ENCODE measurements at regions not wholly inside any gene's neighbourhood (a gene's known extent, or its start where the extent isn't known, plus 50 kb on each side); places are given as distances from the start of the nearest gene placed in this dataset.
"Not testable (repeated sequence)": the region's sequence is repeated elsewhere in the genome, so short reads cannot be mapped to it uniquely, and the experiment has no call there.

DNA sequence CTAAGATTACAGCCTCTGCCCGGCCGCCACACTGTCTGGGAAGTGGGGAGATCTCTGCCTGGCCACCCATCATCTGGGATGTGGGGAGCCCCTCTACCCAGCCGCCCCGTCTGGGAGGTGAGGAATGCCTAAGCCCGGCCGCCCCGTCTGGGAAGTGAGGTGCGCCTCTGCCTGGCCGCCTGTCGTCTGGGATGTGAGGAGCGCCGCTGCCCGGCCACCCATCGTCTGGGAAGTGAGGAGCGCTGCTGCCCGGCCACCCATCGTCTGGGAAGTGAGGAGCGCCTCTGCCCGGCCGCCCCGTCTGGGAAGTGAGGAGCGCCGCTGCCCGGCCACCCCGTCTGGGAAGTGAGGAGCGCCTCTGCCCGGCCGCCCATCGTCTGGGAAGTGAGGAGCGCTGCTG, 135.9 kb upstream of the PROKR2 start:
- H3K9ac ChIP-seq (ENCODE audit: low read depth, low read length); H3K4me3 ChIP-seq (ENCODE audit: low read depth, low read length); H3K27ac ChIP-seq (ENCODE audit: low read depth, low read length); H3K36me3 ChIP-seq (ENCODE audit: control insufficient read depth, insufficient read depth, low read length); H3K27me3 ChIP-seq (ENCODE audit: control insufficient read depth, insufficient read depth, low read length); H3K4me1 ChIP-seq (ENCODE audit: control insufficient read depth, insufficient read depth, low read length); H3K9me3 ChIP-seq (ENCODE audit: control insufficient read depth, insufficient read depth, low read length): not testable (repeated sequence)

GRCh38 chr20:5452286-5452685, 135.5 kb upstream of the PROKR2 start:
- H3K4me1 ChIP-seq (ENCODE audit: control insufficient read depth, insufficient read depth, low read length); H3K9me3 ChIP-seq (ENCODE audit: control insufficient read depth, insufficient read depth, low read length); H3K4me3 ChIP-seq (ENCODE audit: low read depth, low read length); H3K9ac ChIP-seq (ENCODE audit: low read depth, low read length); H3K27ac ChIP-seq (ENCODE audit: low read depth, low read length); H3K27me3 ChIP-seq (ENCODE audit: control insufficient read depth, insufficient read depth, low read length); H3K36me3 ChIP-seq (ENCODE audit: control insufficient read depth, insufficient read depth, low read length): not testable (repeated sequence)

DNA sequence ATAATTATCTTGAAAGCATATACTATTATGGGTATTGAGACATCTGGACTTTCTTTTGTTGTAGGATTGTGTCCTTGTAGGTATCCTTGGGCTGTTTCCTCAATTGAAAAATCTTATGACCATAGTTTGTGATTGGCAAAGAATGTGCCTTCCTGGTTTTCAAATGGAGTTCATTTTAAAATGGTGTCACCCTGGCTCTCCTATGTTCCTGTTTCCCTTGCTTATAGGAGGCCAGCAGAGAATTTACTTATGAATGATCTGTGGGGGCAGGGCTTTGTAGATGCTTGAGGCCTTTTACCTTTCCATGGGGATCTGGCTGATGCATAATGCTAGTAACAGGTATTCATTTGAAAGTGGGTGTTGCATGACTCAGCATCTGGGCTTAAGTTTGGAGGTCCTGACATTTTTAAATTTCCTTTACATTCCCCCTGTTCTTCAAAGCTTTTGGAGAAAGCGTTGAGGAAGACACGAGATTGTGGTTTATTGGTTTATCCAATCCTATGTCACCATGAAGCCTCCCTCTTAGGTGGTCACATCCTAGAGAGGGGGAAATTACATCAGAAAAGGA, 135.0 kb upstream of the PROKR2 start:
- Histone ChIP-seq H3K4me1 (ENCODE audit: control insufficient read depth, insufficient read depth, low read length) (no peaks in the 10 kb centered on the region; the same call in 1 of the 2 replicates), H3K9me3 (ENCODE audit: control insufficient read depth, insufficient read depth, low read length) (peaks cover 3% of the 10 kb centered on the region; the same call in 1 of the 2 replicates), H3K27me3 (ENCODE audit: control insufficient read depth, insufficient read depth, low read length) (no peaks in the 10 kb centered on the region), H3K36me3 (ENCODE audit: control insufficient read depth, insufficient read depth, low read length) (no peaks in the 10 kb centered on the region), H3K9ac (ENCODE audit: low read depth, low read length) (no peak overlapping the region), H3K4me3 (ENCODE audit: low read depth, low read length) (no peak overlapping the region; the same call in 1 of the 2 replicates), H3K27ac (ENCODE audit: low read depth, low read length) (no peak overlapping the region)

DNA sequence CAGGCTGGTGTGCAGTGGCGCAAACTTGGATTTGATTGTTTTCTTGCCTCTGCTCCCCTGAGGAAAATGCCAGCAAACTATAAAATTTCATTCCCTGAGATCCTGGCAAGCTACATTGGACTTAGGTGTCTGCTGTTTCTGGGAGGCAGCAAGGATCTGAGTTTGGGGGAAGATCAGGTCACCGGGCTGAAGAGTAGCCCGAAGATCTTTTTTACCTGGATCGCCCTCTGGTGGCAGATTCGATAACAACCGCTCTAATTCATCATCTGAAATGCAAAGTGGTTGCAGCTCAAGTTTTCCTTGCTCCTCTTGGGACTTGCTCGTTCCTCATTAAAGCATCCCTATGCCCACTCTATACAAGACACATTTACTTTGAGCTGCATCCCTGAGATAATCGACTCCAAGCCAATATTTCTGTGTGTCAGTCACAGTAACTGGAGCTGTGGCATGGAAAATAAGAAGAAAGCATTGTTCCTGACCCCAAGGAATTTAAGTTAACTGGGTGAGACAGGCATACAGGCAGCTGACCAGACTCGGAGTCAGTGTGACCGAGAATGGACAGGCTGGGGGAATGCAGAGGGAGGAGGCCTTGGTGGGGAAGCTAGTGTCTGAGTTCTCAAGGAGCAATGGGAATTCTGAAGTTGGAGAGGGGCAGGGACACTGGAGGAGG, 131.8 kb upstream of the PROKR2 start:
- Histone ChIP-seq H3K27me3 (ENCODE audit: control insufficient read depth, insufficient read depth, low read length) (no peaks in the 10 kb centered on the region), H3K9me3 (ENCODE audit: control insufficient read depth, insufficient read depth, low read length) (peaks cover 3% of the 10 kb centered on the region; the same call in 1 of the 2 replicates), H3K36me3 (ENCODE audit: control insufficient read depth, insufficient read depth, low read length) (no peaks in the 10 kb centered on the region), H3K9ac (ENCODE audit: low read depth, low read length) (no peak overlapping the region), H3K4me1 (ENCODE audit: control insufficient read depth, insufficient read depth, low read length) (no peaks in the 10 kb centered on the region; the same call in 1 of the 2 replicates), H3K4me3 (ENCODE audit: low read depth, low read length) (no peak overlapping the region), H3K27ac (ENCODE audit: low read depth, low read length) (no peak overlapping the region)

DNA sequence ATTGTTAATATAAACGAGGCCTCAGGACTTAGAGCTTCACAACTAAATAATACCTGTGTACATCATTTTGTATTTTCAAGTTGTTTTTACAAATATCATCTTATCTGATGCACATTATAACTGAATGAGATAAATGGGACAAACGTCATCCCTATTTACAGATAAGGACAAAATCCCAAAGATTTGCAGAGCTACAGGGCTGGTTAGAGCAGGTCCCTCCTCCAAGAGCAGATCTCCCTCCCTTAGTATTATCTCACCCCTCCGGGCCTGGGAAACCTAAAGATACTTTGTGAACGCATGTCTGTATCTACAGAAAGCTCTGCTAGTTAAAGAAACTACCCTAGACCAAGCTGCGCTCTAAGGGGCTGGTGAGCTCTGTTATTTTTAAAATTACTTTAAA, 130.4 kb upstream of the PROKR2 start:
- Histone ChIP-seq H3K36me3 (ENCODE audit: control insufficient read depth, insufficient read depth, low read length) (no peaks in the 10 kb centered on the region), H3K9me3 (ENCODE audit: control insufficient read depth, insufficient read depth, low read length) (0 out of 2 replicates have a peak, but pooled peaks cover 3% of the 10 kb centered on the region), H3K9ac (ENCODE audit: low read depth, low read length) (no peak overlapping the region), H3K27me3 (ENCODE audit: control insufficient read depth, insufficient read depth, low read length) (no peaks in the 10 kb centered on the region), H3K4me3 (ENCODE audit: low read depth, low read length) (no peak overlapping the region), H3K27ac (ENCODE audit: low read depth, low read length) (no peak overlapping the region), H3K4me1 (ENCODE audit: control insufficient read depth, insufficient read depth, low read length) (no peaks in the 10 kb centered on the region; the same call in 1 of the 2 replicates)

- Histone ChIP-seq H3K4me3 (ENCODE audit: low read depth, low read length) (no peak overlapping the region), H3K27me3 (ENCODE audit: control insufficient read depth, insufficient read depth, low read length) (no peaks in the 10 kb centered on the region), H3K36me3 (ENCODE audit: control insufficient read depth, insufficient read depth, low read length) (no peaks in the 10 kb centered on the region), H3K4me1 (ENCODE audit: control insufficient read depth, insufficient read depth, low read length) (no peaks in the 10 kb centered on the region; the same call in 1 of the 2 replicates), H3K27ac (ENCODE audit: low read depth, low read length) (no peak overlapping the region), H3K9me3 (ENCODE audit: control insufficient read depth, insufficient read depth, low read length) (no peaks in the 10 kb centered on the region), H3K9ac (ENCODE audit: low read depth, low read length) (no peak overlapping the region)
These were observed 128.9 kb upstream of the PROKR2 start for GRCh38 chr20:5445611-5446010.

DNA sequence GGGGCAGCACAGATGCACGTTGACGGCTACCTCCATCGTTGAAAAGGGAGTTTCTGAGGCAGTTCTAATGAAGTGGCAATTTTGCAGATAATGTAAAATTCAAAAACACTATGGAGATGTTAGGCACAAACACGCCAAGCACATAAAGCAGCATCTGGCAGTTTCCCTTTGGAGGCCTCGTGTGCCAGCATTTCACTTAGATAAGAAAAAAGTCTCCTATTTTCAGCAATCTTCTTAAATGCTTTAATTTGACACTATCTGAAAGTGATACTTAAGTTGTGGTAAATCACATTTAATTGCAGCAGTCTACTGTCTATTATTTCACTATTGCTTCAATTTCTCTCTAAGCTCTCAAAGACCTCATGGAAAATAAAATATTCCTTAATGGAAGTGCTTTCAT, 125.3 kb upstream of the PROKR2 start:
- H3K4me3 ChIP-seq (ENCODE audit: low read depth, low read length): no peak overlapping the region
- H3K4me1 ChIP-seq (ENCODE audit: control insufficient read depth, insufficient read depth, low read length): no peaks in the 10 kb centered on the region
- H3K9ac ChIP-seq (ENCODE audit: low read depth, low read length): no peak overlapping the region
- no peaks in the 10 kb centered on the region for H3K9me3 ChIP-seq (ENCODE audit: control insufficient read depth, insufficient read depth, low read length)
- H3K27me3 ChIP-seq (ENCODE audit: control insufficient read depth, insufficient read depth, low read length): no peaks in the 10 kb centered on the region
- H3K36me3 ChIP-seq (ENCODE audit: control insufficient read depth, insufficient read depth, low read length): no peaks in the 10 kb centered on the region
- H3K27ac ChIP-seq (ENCODE audit: low read depth, low read length): no peak overlapping the region

DNA sequence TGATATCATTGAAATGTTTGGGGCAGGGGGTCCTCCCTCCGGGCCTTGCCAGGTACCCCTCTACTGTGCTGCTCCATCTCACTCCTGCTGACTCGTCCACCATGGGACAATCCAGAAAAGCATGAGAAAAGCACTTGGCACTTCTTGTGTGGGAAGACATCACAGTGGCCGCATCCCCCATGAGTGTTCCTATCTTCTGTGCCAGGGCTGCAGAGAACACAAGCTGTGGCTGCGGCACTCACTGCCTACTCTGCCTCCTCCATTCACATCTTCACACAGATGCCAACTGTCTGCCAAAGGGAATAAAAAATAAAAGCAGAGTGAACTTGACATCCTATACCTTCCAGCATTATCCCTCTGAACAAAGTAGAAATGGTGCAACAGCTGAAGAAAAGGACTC, 117.4 kb upstream of the PROKR2 start:
- H3K9me3 ChIP-seq (ENCODE audit: control insufficient read depth, insufficient read depth, low read length): no peaks in the 10 kb centered on the region
- no peaks in the 10 kb centered on the region for H3K27me3 ChIP-seq (ENCODE audit: control insufficient read depth, insufficient read depth, low read length)
- no peaks in the 10 kb centered on the region for H3K36me3 ChIP-seq (ENCODE audit: control insufficient read depth, insufficient read depth, low read length)
- H3K9ac ChIP-seq (ENCODE audit: low read depth, low read length): no peak overlapping the region
- no peaks in the 10 kb centered on the region for H3K4me1 ChIP-seq (ENCODE audit: control insufficient read depth, insufficient read depth, low read length)
- no peak overlapping the region for H3K4me3 ChIP-seq (ENCODE audit: low read depth, low read length)
- H3K27ac ChIP-seq (ENCODE audit: low read depth, low read length): no peak overlapping the region

- H3K9me3 ChIP-seq (ENCODE audit: control insufficient read depth, insufficient read depth, low read length): no peaks in the 10 kb centered on the region
- H3K36me3 ChIP-seq (ENCODE audit: control insufficient read depth, insufficient read depth, low read length): no peaks in the 10 kb centered on the region
- H3K27ac ChIP-seq (ENCODE audit: low read depth, low read length): no peak overlapping the region
- H3K27me3 ChIP-seq (ENCODE audit: control insufficient read depth, insufficient read depth, low read length): no peaks in the 10 kb centered on the region
- no peak overlapping the region for H3K4me3 ChIP-seq (ENCODE audit: low read depth, low read length)
- no peak overlapping the region for H3K9ac ChIP-seq (ENCODE audit: low read depth, low read length)
- H3K4me1 ChIP-seq (ENCODE audit: control insufficient read depth, insufficient read depth, low read length): no peaks in the 10 kb centered on the region
These were observed 116.6 kb upstream of the PROKR2 start for GRCh38 chr20:5433352-5433751.

DNA sequence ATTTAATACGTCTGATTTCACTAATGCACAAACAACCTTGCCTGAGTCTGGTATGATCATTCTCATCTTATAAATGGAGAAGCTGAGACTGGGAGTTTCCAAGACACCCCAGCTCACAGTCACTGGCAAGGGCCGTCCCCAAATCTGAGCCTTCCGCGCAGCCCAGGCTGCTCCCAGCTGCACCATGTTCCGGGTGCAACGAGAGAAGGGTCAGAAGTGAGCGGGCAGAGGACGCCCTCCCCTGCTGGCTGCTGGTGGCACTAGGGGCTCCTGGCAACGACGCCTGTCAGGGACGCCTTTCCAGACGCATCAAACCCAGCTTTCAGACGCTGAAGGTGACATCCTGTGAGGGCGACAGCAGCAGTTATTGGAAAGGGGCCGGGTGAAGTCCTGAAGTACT, 115.3 kb upstream of the PROKR2 start:
- no peaks in the 10 kb centered on the region for H3K27me3 ChIP-seq (ENCODE audit: control insufficient read depth, insufficient read depth, low read length)
- no peak overlapping the region for H3K9ac ChIP-seq (ENCODE audit: low read depth, low read length)
- H3K4me3 ChIP-seq (ENCODE audit: low read depth, low read length): no peak overlapping the region
- no peaks in the 10 kb centered on the region for H3K4me1 ChIP-seq (ENCODE audit: control insufficient read depth, insufficient read depth, low read length)
- no peaks in the 10 kb centered on the region for H3K36me3 ChIP-seq (ENCODE audit: control insufficient read depth, insufficient read depth, low read length)
- no peaks in the 10 kb centered on the region for H3K9me3 ChIP-seq (ENCODE audit: control insufficient read depth, insufficient read depth, low read length)
- H3K27ac ChIP-seq (ENCODE audit: low read depth, low read length): no peak overlapping the region

- H3K36me3 ChIP-seq (ENCODE audit: control insufficient read depth, insufficient read depth, low read length): no peaks in the 10 kb centered on the region
- H3K9me3 ChIP-seq (ENCODE audit: control insufficient read depth, insufficient read depth, low read length): no peaks in the 10 kb centered on the region
- H3K4me1 ChIP-seq (ENCODE audit: control insufficient read depth, insufficient read depth, low read length): no peaks in the 10 kb centered on the region
- H3K27me3 ChIP-seq (ENCODE audit: control insufficient read depth, insufficient read depth, low read length): no peaks in the 10 kb centered on the region
- no peak overlapping the region for H3K9ac ChIP-seq (ENCODE audit: low read depth, low read length)
- no peak overlapping the region for H3K4me3 ChIP-seq (ENCODE audit: low read depth, low read length)
- H3K27ac ChIP-seq (ENCODE audit: low read depth, low read length): no peak overlapping the region
These were observed 113.9 kb upstream of the PROKR2 start for GRCh38 chr20:5430670-5431069.

Data from HUES48 (cell line).